ENCODE measurements at regions not wholly inside any gene's neighbourhood (a gene's known extent, or its start where the extent isn't known, plus 50 kb on each side); places are given as distances from the start of the nearest gene placed in this dataset.

DNA sequence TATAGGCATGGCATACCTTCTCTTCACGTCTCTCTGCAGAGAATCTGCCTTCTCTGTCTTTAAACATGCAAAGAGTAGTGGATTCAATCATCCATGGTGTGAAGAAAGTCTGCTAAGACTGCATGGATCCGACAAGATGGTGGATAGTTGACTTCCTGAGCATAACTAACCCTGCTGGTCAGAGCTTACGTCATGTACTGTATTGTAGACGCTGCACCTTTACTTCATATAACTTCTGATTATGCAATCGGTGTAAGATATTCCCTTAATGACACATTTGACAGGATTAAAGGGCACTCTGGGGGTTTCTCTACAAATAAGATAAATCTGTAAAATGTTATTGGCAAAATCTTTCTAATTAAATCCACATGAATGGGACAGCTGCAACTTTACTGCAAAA lies 240.3 kb upstream of the NREP start:
- Histone ChIP-seq H3K4me3 (no peak overlapping the region), H3K9me3 (no peaks in the 10 kb centered on the region), H3K27ac (no peak overlapping the region), H3K36me3 (no peaks in the 10 kb centered on the region), H3K27me3 (replicated peaks; ENCODE audit: insufficient read depth) (no peaks in the 10 kb centered on the region), H3K4me1 (ENCODE audit: control insufficient read depth in 1 of 2, low read depth in 2 of 2) (no peaks in the 10 kb centered on the region)
- DNase-seq (ENCODE audit: low spot score): no peak
- TF ChIP-seq CTCF (IDR thresholded peaks at IDR 0.05): no peak
- ATAC-seq (ENCODE audit: insufficient number of reproducible peaks, low FRiP score, low read depth): no peak

- ATAC-seq (ENCODE audit: insufficient number of reproducible peaks, low FRiP score, low read depth): no peak
Observed at GRCh38 chr5:111996574-111996973, 239.6 kb upstream of the NREP start.

DNA sequence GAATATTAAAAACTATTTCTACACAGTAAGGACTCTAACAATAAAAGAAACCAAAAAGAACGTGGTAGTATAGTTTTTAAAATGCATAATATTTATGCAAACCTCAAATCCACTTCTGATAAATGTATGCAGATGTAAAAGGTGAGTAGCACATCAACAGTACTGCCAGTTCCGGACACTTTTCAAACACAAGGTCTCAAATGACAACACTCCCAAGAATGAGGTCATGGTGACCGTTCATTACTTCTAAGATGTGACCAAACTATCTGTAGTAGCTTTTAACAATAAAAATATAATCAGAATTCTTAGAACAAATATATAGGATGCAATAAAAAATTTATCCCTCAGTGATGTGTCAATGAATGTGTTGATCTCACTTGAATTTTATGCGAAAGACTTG lies 238.7 kb upstream of the NREP start:
- Histone ChIP-seq H3K36me3 (no peaks in the 10 kb centered on the region), H3K27me3 (replicated peaks; ENCODE audit: insufficient read depth) (no peaks in the 10 kb centered on the region), H3K27ac (no peak overlapping the region), H3K4me3 (no peak overlapping the region), H3K9me3 (no peaks in the 10 kb centered on the region), H3K4me1 (ENCODE audit: control insufficient read depth in 1 of 2, low read depth in 2 of 2) (no peaks in the 10 kb centered on the region)
- ATAC-seq (ENCODE audit: insufficient number of reproducible peaks, low FRiP score, low read depth) (no peak), DNase-seq (ENCODE audit: low spot score) (no peak)
- no peak for TF ChIP-seq CTCF (IDR thresholded peaks at IDR 0.05)

More at GRCh38 chr5:111996574-111996973, 239.6 kb upstream of the NREP start:
- TF ChIP-seq CTCF (IDR thresholded peaks at IDR 0.05): no peak
- Histone ChIP-seq H3K4me3 (no peak overlapping the region), H3K9me3 (no peaks in the 10 kb centered on the region), H3K4me1 (ENCODE audit: control insufficient read depth in 1 of 2, low read depth in 2 of 2) (no peaks in the 10 kb centered on the region), H3K27ac (no peak overlapping the region), H3K36me3 (no peaks in the 10 kb centered on the region), H3K27me3 (replicated peaks; ENCODE audit: insufficient read depth) (no peaks in the 10 kb centered on the region)
- DNase-seq (ENCODE audit: low spot score): no peak

DNA sequence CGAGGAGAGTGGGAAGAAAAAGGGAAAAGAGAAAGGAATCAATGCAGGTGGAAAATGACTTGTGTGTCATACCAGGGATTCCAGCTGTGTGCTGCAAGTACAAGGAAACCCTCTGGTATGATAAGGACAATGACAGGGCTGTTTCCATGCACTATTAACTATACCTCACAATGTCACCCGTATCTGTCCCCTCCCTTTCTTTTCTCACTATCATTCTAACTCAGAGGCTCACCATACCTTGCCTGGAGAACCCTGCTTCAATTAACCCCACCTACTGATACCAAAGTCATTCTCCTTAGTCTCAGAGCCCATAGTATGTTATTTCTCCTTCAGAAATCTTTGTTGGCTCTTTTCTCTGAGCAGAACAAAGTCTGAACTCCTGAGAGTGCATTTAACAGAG lies 236.2 kb upstream of the NREP start:
- Histone ChIP-seq H3K4me1 (ENCODE audit: control insufficient read depth in 1 of 2, low read depth in 2 of 2) (no peaks in the 10 kb centered on the region), H3K27ac (no peak overlapping the region), H3K27me3 (replicated peaks; ENCODE audit: insufficient read depth) (no peaks in the 10 kb centered on the region), H3K36me3 (no peaks in the 10 kb centered on the region), H3K9me3 (no peaks in the 10 kb centered on the region), H3K4me3 (no peak overlapping the region)
- no peak for DNase-seq (ENCODE audit: low spot score)
- no peak for TF ChIP-seq CTCF (IDR thresholded peaks at IDR 0.05)
- ATAC-seq (ENCODE audit: insufficient number of reproducible peaks, low FRiP score, low read depth): no peak

DNA sequence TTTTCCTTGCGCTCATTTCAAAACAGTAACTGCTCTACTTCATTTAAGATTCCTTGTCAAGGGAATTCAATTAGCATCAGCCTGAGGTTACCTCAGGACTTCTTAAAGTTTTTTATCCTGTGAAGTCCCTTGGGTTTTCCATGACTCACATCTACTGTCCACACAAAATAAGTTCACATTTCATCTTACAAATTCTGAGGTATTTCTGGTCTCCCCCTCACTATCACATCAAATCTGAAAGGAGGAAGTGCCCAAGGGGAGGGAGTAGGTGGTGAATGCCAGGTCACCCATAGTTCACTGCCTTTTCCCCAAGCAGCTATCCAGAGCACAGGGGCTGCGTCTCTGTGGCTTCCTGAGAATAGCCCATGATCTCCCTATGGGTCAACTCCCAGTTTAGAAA lies 227.1 kb upstream of the NREP start:
- Histone ChIP-seq H3K4me3 (no peak overlapping the region), H3K9me3 (no peaks in the 10 kb centered on the region), H3K4me1 (ENCODE audit: control insufficient read depth in 1 of 2, low read depth in 2 of 2) (no peaks in the 10 kb centered on the region), H3K36me3 (no peaks in the 10 kb centered on the region), H3K27ac (no peak overlapping the region), H3K27me3 (replicated peaks; ENCODE audit: insufficient read depth) (no peaks in the 10 kb centered on the region)
- DNase-seq (ENCODE audit: low spot score) (no peak), ATAC-seq (ENCODE audit: insufficient number of reproducible peaks, low FRiP score, low read depth) (no peak)
- TF ChIP-seq CTCF (IDR thresholded peaks at IDR 0.05): no peak

Data from thoracic aorta (tissue), 2 donors.